Right cardiac atrium (tissue), 5 donors: ENCODE measurements at regions not wholly inside any gene's neighbourhood (a gene's known extent, or its start where the extent isn't known, plus 50 kb on each side); places are given as distances from the start of the nearest gene placed in this dataset.
"Not testable (repeated sequence)": the region's sequence is repeated elsewhere in the genome, so short reads cannot be mapped to it uniquely, and the experiment has no call there.

Source experiments
- ATAC-seq, 2 donors: fragments of 200-7000 bp; cut with Tn5 transposase; one replicate each; pipeline versions ENCODE4 v1.8.0 to v1.9.1; 2020; ENCODE audit warnings: moderate library complexity in 2 of 2, mild to moderate bottlenecking in 1 of 2
- DNase-seq, 3 donors: peaks; one replicate each; pipeline ENCODE4 v3.0.0-alpha.2; 2020
- H3K27ac ChIP-seq: one replicate; pipeline ENCODE4 v1.5.1; 2013; ENCODE audit warnings: mild to moderate bottlenecking, low read length, control low read depth, moderate library complexity
- H3K27me3 ChIP-seq: one replicate; pipeline ENCODE4 v1.6.1; 2013; ENCODE audit not compliant: control insufficient read depth, insufficient read depth
- H3K4me1 ChIP-seq: one replicate; pipeline ENCODE4 v1.6.1; 2013; ENCODE audit warnings: low read length; ENCODE audit not compliant: control insufficient read depth, insufficient read depth
- H3K4me3 ChIP-seq: one replicate; pipeline ENCODE4 v1.5.1; 2013; ENCODE audit warnings: low read length, control low read depth
- H3K9me3 ChIP-seq: one replicate; pipeline ENCODE4 v1.6.1; 2013; ENCODE audit warnings: low read length; ENCODE audit not compliant: control insufficient read depth
- WGBS: extraction: QIAGEN DNeasy Blood & Tissue Kit; methylation state at CpG from one replicate; pipeline ENCODE4 v1.1.7; 2013; 5-methylcytosine and 5-hydroxymethylcytosine counted together
- intact Hi-C, 4 donors: fragments of 100-400 bp; cut with DNase I; formaldehyde crosslinking; loops; one replicate each; pipeline versions ENCODE4 v1.11.0 to v1.14.0; 2022 to 2023
- donor health status: healthy with polysubstance abuse.
- donor health status: DM: no; HTN: yes; CAD: no.
- donor health status: DM: no; HTN: no; CAD: no.
- donor health status: DM: no; HTN: yes; CAD: no; lungs with severe emphysema.
- donor health status: DM: yes; HTN: yes; CAD: no.

- no peaks in the 10 kb centered on the region for H3K27me3 ChIP-seq
- no peak for ATAC-seq
- intact Hi-C loops: no loop called here
These were observed 53.3 kb downstream of the TANC2 start for GRCh38 chr17:63019138-63019873.

GRCh38 chr17:63022567-63022966 lies 56.5 kb downstream of the TANC2 start:
- ATAC-seq (no peak), DNase-seq (no peak)
- Histone ChIP-seq H3K4me1 (no peaks in the 10 kb centered on the region), H3K27ac (no peak overlapping the region), H3K9me3 (no peaks in the 10 kb centered on the region), H3K27me3 (no peaks in the 10 kb centered on the region), H3K4me3 (no peak overlapping the region)
- intact Hi-C loops: no loop called here
- 97% methylated on average over 1 of the region's 1 CpG for WGBS

More at GRCh38 chr17:63019138-63019873, 53.3 kb downstream of the TANC2 start:
- WGBS: 98% methylated on average over 6 of the region's 6 CpGs
- H3K9me3 ChIP-seq: no peaks in the 10 kb centered on the region
- no peak overlapping the region for H3K4me3 ChIP-seq
- no peak overlapping the region for H3K27ac ChIP-seq
- no peaks in the 10 kb centered on the region for H3K4me1 ChIP-seq
- DNase-seq: no peak

GRCh38 chr17:63023049-63023448 lies 57.0 kb downstream of the TANC2 start:
- no peak overlapping the region for H3K27ac ChIP-seq
- H3K4me1 ChIP-seq: no peaks in the 10 kb centered on the region
- H3K4me3 ChIP-seq: no peak overlapping the region
- no peaks in the 10 kb centered on the region for H3K9me3 ChIP-seq
- 95% methylated on average over 2 of the region's 2 CpGs for WGBS
- intact Hi-C loops: no loop called here
- ATAC-seq (no peak), DNase-seq (peak in 1 of 3 donors; percentile 38)
- no peaks in the 10 kb centered on the region for H3K27me3 ChIP-seq

GRCh38 chr17:63024201-63024600 lies 58.2 kb downstream of the TANC2 start:
- DNase-seq: no peak
- H3K4me1 ChIP-seq: no peaks in the 10 kb centered on the region
- intact Hi-C loops: no loop called here
- H3K27me3 ChIP-seq: no peaks in the 10 kb centered on the region
- no peak overlapping the region for H3K27ac ChIP-seq
- ATAC-seq: no peak
- H3K9me3 ChIP-seq: no peaks in the 10 kb centered on the region
- H3K4me3 ChIP-seq: no peak overlapping the region
- WGBS: 89% methylated on average over 4 of the region's 4 CpGs

- DNase-seq (no peak), ATAC-seq (no peak)
- Histone ChIP-seq H3K4me1 (no peaks in the 10 kb centered on the region), H3K27me3 (no peaks in the 10 kb centered on the region), H3K4me3 (no peak overlapping the region), H3K27ac (no peak overlapping the region), H3K9me3 (no peaks in the 10 kb centered on the region)
- intact Hi-C loops: no loop called here
These were observed 58.7 kb downstream of the TANC2 start for GRCh38 chr17:63024716-63025115.

- intact Hi-C loops, H3K4me3 ChIP-seq, DNase-seq, H3K9me3 ChIP-seq, H3K27ac ChIP-seq, H3K4me1 ChIP-seq, ATAC-seq, H3K27me3 ChIP-seq: not testable (repeated sequence)
- 95% methylated on average over 4 of the region's 4 CpGs for WGBS
These were observed 59.6 kb downstream of the TANC2 start for GRCh38 chr17:63025637-63026036.

GRCh38 chr17:63029541-63029940 lies 63.5 kb downstream of the TANC2 start:
- Histone ChIP-seq H3K4me3 (no peak overlapping the region), H3K27me3 (no peaks in the 10 kb centered on the region), H3K4me1 (no peaks in the 10 kb centered on the region), H3K9me3 (no peaks in the 10 kb centered on the region), H3K27ac (no peak overlapping the region)
- ATAC-seq (no peak), DNase-seq (no peak)
- intact Hi-C loops: no loop called here

GRCh38 chr17:63032142-63032541 lies 66.1 kb downstream of the TANC2 start:
- Histone ChIP-seq H3K27me3 (no peaks in the 10 kb centered on the region), H3K4me3 (no peak overlapping the region), H3K27ac (no peak overlapping the region), H3K4me1 (no peaks in the 10 kb centered on the region), H3K9me3 (no peaks in the 10 kb centered on the region)
- DNase-seq: no peak
- WGBS: 98% methylated on average over 2 of the region's 2 CpGs
- no peak for ATAC-seq
- intact Hi-C loops: no loop called here

GRCh38 chr17:63033142-63033541 lies 67.1 kb downstream of the TANC2 start:
- H3K27ac ChIP-seq: no peak overlapping the region
- 72% methylated on average over 2 of the region's 2 CpGs for WGBS
- ATAC-seq: no peak
- H3K4me3 ChIP-seq: no peak overlapping the region
- intact Hi-C loops: no loop called here
- H3K4me1 ChIP-seq: no peaks in the 10 kb centered on the region
- no peaks in the 10 kb centered on the region for H3K27me3 ChIP-seq
- no peaks in the 10 kb centered on the region for H3K9me3 ChIP-seq
- no peak for DNase-seq

- Histone ChIP-seq H3K27ac (no peak overlapping the region), H3K4me3 (no peak overlapping the region), H3K4me1 (no peaks in the 10 kb centered on the region), H3K9me3 (no peaks in the 10 kb centered on the region), H3K27me3 (no peaks in the 10 kb centered on the region)
- no peak for ATAC-seq
- intact Hi-C loops: no loop called here
- WGBS: 98% methylated on average over 4 of the region's 4 CpGs
- no peak for DNase-seq
These were observed 69.2 kb downstream of the TANC2 start for GRCh38 chr17:63035271-63035670.

GRCh38 chr17:63035695-63036094 lies 69.7 kb downstream of the TANC2 start:
- Histone ChIP-seq H3K27me3 (no peaks in the 10 kb centered on the region), H3K4me1 (no peaks in the 10 kb centered on the region), H3K27ac (no peak overlapping the region), H3K9me3 (no peaks in the 10 kb centered on the region), H3K4me3 (no peak overlapping the region)
- intact Hi-C loops: no loop called here
- DNase-seq: no peak
- WGBS: 86% methylated on average over 3 of the region's 3 CpGs
- no peak for ATAC-seq

GRCh38 chr17:63039342-63039741 lies 73.3 kb downstream of the TANC2 start:
- WGBS: 52% methylated on average over 4 of the region's 4 CpGs
- no peak overlapping the region for H3K4me3 ChIP-seq

More at GRCh38 chr17:63039342-63039741, 73.3 kb downstream of the TANC2 start:
- H3K27ac ChIP-seq: no peak overlapping the region
- intact Hi-C loops: no loop called here
- H3K27me3 ChIP-seq: no peaks in the 10 kb centered on the region
- no peak for ATAC-seq
- H3K4me1 ChIP-seq: no peaks in the 10 kb centered on the region
- no peaks in the 10 kb centered on the region for H3K9me3 ChIP-seq
- DNase-seq: no peak
